ENCODE measurements at regions not wholly inside any gene's neighbourhood (a gene's known extent, or its start where the extent isn't known, plus 50 kb on each side); places are given as distances from the start of the nearest gene placed in this dataset.

GRCh38 chr17:79136596-79136995 lies 62.0 kb downstream of the ENGASE start:
- no peak overlapping the region for H2AFZ ChIP-seq (ENCODE audit: low read depth, low read length, poor library complexity, severe bottlenecking)
- no peaks in the 10 kb centered on the region for H3K36me3 ChIP-seq (ENCODE audit: control insufficient read depth in 1 of 2, insufficient read depth in 2 of 2, low read length in 2 of 2)
- H3K9me3 ChIP-seq (ENCODE audit: control insufficient read depth in 1 of 2, insufficient read depth in 1 of 2, low read depth in 1 of 2, low read length in 2 of 2): no peaks in the 10 kb centered on the region
- H4K20me1 ChIP-seq (ENCODE audit: insufficient read depth): no peaks in the 10 kb centered on the region
- no peak overlapping the region for H3K4me2 ChIP-seq (ENCODE audit: low read length)
- peaks cover 39% of the 10 kb centered on the region; the same call in 1 of the 2 replicates for H3K27me3 ChIP-seq (ENCODE audit: insufficient read depth, low read length)
- CTCF ChIA-PET: no interaction called here
- H3K27ac ChIP-seq (ENCODE audit: low read depth, low read length): no peak overlapping the region
- H3K4me1 ChIP-seq (ENCODE audit: control insufficient read depth in 1 of 2, insufficient read depth in 2 of 2, low read length in 2 of 2): no peaks in the 10 kb centered on the region
- no peak overlapping the region for H3K9ac ChIP-seq (ENCODE audit: low read length)
- no peaks in the 10 kb centered on the region for H3K79me2 ChIP-seq (ENCODE audit: insufficient read depth, low read length)
- BruUV-seq (replicated peaks): no TSS peak
- H3K4me3 ChIP-seq (replicated peaks in 1 of 2; ENCODE audit: low read depth in 1 of 2, low read length in 2 of 2): no peak overlapping the region
- intact Hi-C loops (cut with micrococcal nuclease): no loop called here
- RAD21 ChIA-PET (ENCODE audit: low non-redundant PET in 1 of 2, low total read pairs in 2 of 2, uncharacterized antibody in 2 of 2, unreplicated experiment in 2 of 2): no interaction called here
- no peaks in the 10 kb centered on the region for H3K9me2 ChIP-seq (ENCODE audit: insufficient read depth)
- no peak for DNase-seq (ENCODE audit: low read depth, low spot score)
- POLR2A ChIA-PET: no interaction called here
- ATAC-seq: 0 out of 2 replicates have a peak, but pooled peaks have one; percentile 15
- TF ChIP-seq MAX (IDR thresholded peaks at IDR 0.05) (no peak), ZBTB33 (IDR thresholded peaks at IDR 0.05; ENCODE audit: extremely low read depth, insufficient replicate concordance, low read length) (no peak), ZFX (IDR thresholded peaks at IDR 0.05) (no peak), ELF1 (IDR thresholded peaks at IDR 0.05; ENCODE audit: borderline replicate concordance, low read depth) (no peak), ZNF274 (IDR thresholded peaks at IDR 0.05; ENCODE audit: low read depth, low read length) (no peak), CBX3 (IDR thresholded peaks at IDR 0.05; ENCODE audit: low read depth) (no peak), RAD21 (IDR thresholded peaks at IDR 0.05; ENCODE audit: low read depth) (no peak), CEBPB (IDR thresholded peaks at IDR 0.05; ENCODE audit: low read depth) (no peak), SRF (IDR thresholded peaks at IDR 0.05; ENCODE audit: low read depth) (no peak), JUND (IDR thresholded peaks at IDR 0.05) (no peak), YY1 (IDR thresholded peaks at IDR 0.05; ENCODE audit: extremely low read depth, insufficient replicate concordance, low read depth, low read length) (no peak), POLR2AphosphoS5 (IDR thresholded peaks at IDR 0.05; ENCODE audit: low read depth, low read length) (no peak), TCF7L2 (IDR thresholded peaks at IDR 0.05; ENCODE audit: borderline replicate concordance, extremely low read depth, insufficient read depth, insufficient read length) (no peak), ATF3 (IDR thresholded peaks at IDR 0.05) (no peak), EZH2phosphoT487 (IDR thresholded peaks at IDR 0.05; ENCODE audit: borderline replicate concordance) (no peak), EZH2 (IDR thresholded peaks at IDR 0.05) (no peak), EGR1 (IDR thresholded peaks at IDR 0.05; ENCODE audit: low read depth) (no peak), SP1 (IDR thresholded peaks at IDR 0.05; ENCODE audit: low read depth) (no peak), POLR2A (IDR thresholded peaks at IDR 0.05; ENCODE audit: borderline replicate concordance, extremely low read depth, insufficient read depth, insufficient read length) (no peak)
